Natural killer cell treated with Interleukin-12 subunit alpha and Interleukin-12 subunit beta and Interleukin-15 and Interleukin-18, amount 100 ng/mL, for 72 hours (primary cell): ENCODE measurements at regions not wholly inside any gene's neighbourhood (a gene's known extent, or its start where the extent isn't known, plus 50 kb on each side); places are given as distances from the start of the nearest gene placed in this dataset.

Experiments
- ATAC-seq, 2 donors: fragments of 150-1000 bp; cut with Tn5 transposase in 1 of 2; sonication (Bioruptor Pico), chemical (Tn5 transposase) in 1 of 2; 2 replicates each; pipeline ENCODE4 v1.10.0; 2021
- DNase-seq: peaks from one replicate; pipeline ENCODE4 v3.0.0; 2022; ENCODE audit warnings: low spot score
- H3K27ac Mint-ChIP-seq, 2 donors: 1 replicate in 1 of 2; 2 replicates in 1 of 2; pipeline ENCODE4 v1.8.0; 2022; ENCODE audit warnings: mixed read lengths in 2 of 2, mild to moderate bottlenecking in 1 of 2, moderate library complexity in 1 of 2
- H3K27me3 Mint-ChIP-seq, 2 donors: 1 replicate in 1 of 2; 2 replicates in 1 of 2; pipeline ENCODE4 v1.8.0; 2022; ENCODE audit warnings: mixed read lengths in 2 of 2
- H3K36me3 Mint-ChIP-seq: one replicate; pipeline ENCODE4 v1.8.0; 2022; ENCODE audit warnings: mixed read lengths
- H3K4me1 Mint-ChIP-seq, 2 donors: 1 replicate in 1 of 2; 2 replicates in 1 of 2; pipeline ENCODE4 v1.8.0; 2022; ENCODE audit warnings: low read depth in 2 of 2, mixed read lengths in 2 of 2, mild to moderate bottlenecking in 1 of 2
- H3K4me3 Mint-ChIP-seq: one replicate; pipeline ENCODE4 v1.8.0; 2022; ENCODE audit warnings: mixed read lengths
- H3K9me3 Mint-ChIP-seq: 2 replicates; pipeline ENCODE4 v1.8.0; 2022; ENCODE audit warnings: mixed read lengths

GRCh38 chr6:23403460-23403859 lies 722.6 kb upstream of the NRSN1 start:
- Mint-ChIP-seq H3K9me3 (peaks cover 11% of the 10 kb centered on the region), H3K27ac (no peak overlapping the region), H3K27me3 (no peaks in the 10 kb centered on the region), H3K4me3 (no peak overlapping the region), H3K36me3 (no peaks in the 10 kb centered on the region), H3K4me1 (no peaks in the 10 kb centered on the region)
- DNase-seq (no peak), ATAC-seq (no peak)

GRCh38 chr6:23409531-23409930 lies 716.5 kb upstream of the NRSN1 start:
- peaks cover 7% of the 10 kb centered on the region for H3K36me3 Mint-ChIP-seq
- H3K27ac Mint-ChIP-seq, result no peak overlapping the region
- ATAC-seq (no peak), DNase-seq (no peak)
- peaks cover 5% of the 10 kb centered on the region for H3K9me3 Mint-ChIP-seq
- H3K4me3 Mint-ChIP-seq, result no peak overlapping the region
- H3K4me1 Mint-ChIP-seq, result no peaks in the 10 kb centered on the region
- no peaks in the 10 kb centered on the region for H3K27me3 Mint-ChIP-seq

- H3K4me1 Mint-ChIP-seq, result no peaks in the 10 kb centered on the region
- peaks cover 5% of the 10 kb centered on the region for H3K9me3 Mint-ChIP-seq
- no peak overlapping the region for H3K27ac Mint-ChIP-seq
- no peaks in the 10 kb centered on the region for H3K27me3 Mint-ChIP-seq
- no peak overlapping the region for H3K4me3 Mint-ChIP-seq
- peaks cover 7% of the 10 kb centered on the region for H3K36me3 Mint-ChIP-seq
- ATAC-seq (no peak), DNase-seq (no peak)
These were observed 715.6 kb upstream of the NRSN1 start for GRCh38 chr6:23410439-23410838.

- Mint-ChIP-seq H3K4me3 (no peak overlapping the region), H3K27ac (no peak overlapping the region), H3K9me3 (peaks cover 5% of the 10 kb centered on the region), H3K4me1 (no peaks in the 10 kb centered on the region), H3K36me3 (peaks cover 7% of the 10 kb centered on the region), H3K27me3 (no peaks in the 10 kb centered on the region)
- ATAC-seq (no peak), DNase-seq (no peak)
These were observed 713.2 kb upstream of the NRSN1 start for GRCh38 chr6:23412770-23413169.

GRCh38 chr6:23413327-23414050 lies 712.5 kb upstream of the NRSN1 start:
- peaks cover 7% of the 10 kb centered on the region for H3K36me3 Mint-ChIP-seq
- DNase-seq (no peak), ATAC-seq (no peak)
- no peak overlapping the region for H3K27ac Mint-ChIP-seq
- H3K9me3 Mint-ChIP-seq, result peaks cover 5% of the 10 kb centered on the region
- no peaks in the 10 kb centered on the region for H3K27me3 Mint-ChIP-seq
- H3K4me1 Mint-ChIP-seq, result no peaks in the 10 kb centered on the region
- no peak overlapping the region for H3K4me3 Mint-ChIP-seq

- ATAC-seq (no peak), DNase-seq (no peak)
- no peaks in the 10 kb centered on the region for H3K4me1 Mint-ChIP-seq
- peaks cover 5% of the 10 kb centered on the region for H3K9me3 Mint-ChIP-seq
- H3K27me3 Mint-ChIP-seq, result no peaks in the 10 kb centered on the region
- peaks cover 7% of the 10 kb centered on the region for H3K36me3 Mint-ChIP-seq
- no peak overlapping the region for H3K4me3 Mint-ChIP-seq
- no peak overlapping the region for H3K27ac Mint-ChIP-seq
These were observed 712.0 kb upstream of the NRSN1 start for GRCh38 chr6:23414051-23414445.

GRCh38 chr6:23414922-23415321 lies 711.1 kb upstream of the NRSN1 start:
- Mint-ChIP-seq H3K36me3 (peaks cover 7% of the 10 kb centered on the region), H3K4me1 (no peaks in the 10 kb centered on the region), H3K27me3 (no peaks in the 10 kb centered on the region), H3K9me3 (peaks cover 5% of the 10 kb centered on the region), H3K4me3 (no peak overlapping the region), H3K27ac (no peak overlapping the region)
- ATAC-seq (no peak), DNase-seq (no peak)

GRCh38 chr6:23415819-23416427 lies 710.1 kb upstream of the NRSN1 start:
- peaks cover under 1% of the 10 kb centered on the region for H3K9me3 Mint-ChIP-seq
- no peak overlapping the region for H3K4me3 Mint-ChIP-seq
- DNase-seq (no peak), ATAC-seq (no peak)
- H3K4me1 Mint-ChIP-seq, result no peaks in the 10 kb centered on the region
- no peaks in the 10 kb centered on the region for H3K27me3 Mint-ChIP-seq
- H3K27ac Mint-ChIP-seq, result no peak overlapping the region
- peaks cover under 1% of the 10 kb centered on the region for H3K36me3 Mint-ChIP-seq

GRCh38 chr6:23417133-23417532 lies 708.9 kb upstream of the NRSN1 start:
- H3K27ac Mint-ChIP-seq, result no peak overlapping the region
- H3K4me1 Mint-ChIP-seq, result no peaks in the 10 kb centered on the region
- H3K4me3 Mint-ChIP-seq, result no peak overlapping the region
- H3K9me3 Mint-ChIP-seq, result peaks cover 3% of the 10 kb centered on the region
- no peaks in the 10 kb centered on the region for H3K36me3 Mint-ChIP-seq
- H3K27me3 Mint-ChIP-seq, result no peaks in the 10 kb centered on the region
- ATAC-seq (no peak), DNase-seq (no peak)

- H3K27ac Mint-ChIP-seq, result no peak overlapping the region
- no peak overlapping the region for H3K4me3 Mint-ChIP-seq
- H3K9me3 Mint-ChIP-seq, result peaks cover 4% of the 10 kb centered on the region
- no peaks in the 10 kb centered on the region for H3K36me3 Mint-ChIP-seq
- no peak for DNase-seq
- no peaks in the 10 kb centered on the region for H3K4me1 Mint-ChIP-seq
- H3K27me3 Mint-ChIP-seq, result no peaks in the 10 kb centered on the region
- ATAC-seq, result no peak
These were observed 707.9 kb upstream of the NRSN1 start for GRCh38 chr6:23418095-23418494.

- no peaks in the 10 kb centered on the region for H3K4me1 Mint-ChIP-seq
- no peak overlapping the region for H3K4me3 Mint-ChIP-seq
- H3K27ac Mint-ChIP-seq, result no peak overlapping the region
- H3K36me3 Mint-ChIP-seq, result no peaks in the 10 kb centered on the region
- DNase-seq, result no peak
- no peak for ATAC-seq
- peaks cover 7% of the 10 kb centered on the region for H3K9me3 Mint-ChIP-seq
- H3K27me3 Mint-ChIP-seq, result no peaks in the 10 kb centered on the region
These were observed 707.0 kb upstream of the NRSN1 start for GRCh38 chr6:23419046-23419445.

- DNase-seq (no peak), ATAC-seq (peak in 1 of 2 donors; percentile 17)
- H3K9me3 Mint-ChIP-seq, result peaks cover 15% of the 10 kb centered on the region
- H3K27ac Mint-ChIP-seq, result no peak overlapping the region
- no peaks in the 10 kb centered on the region for H3K4me1 Mint-ChIP-seq
- H3K36me3 Mint-ChIP-seq, result no peaks in the 10 kb centered on the region
- H3K4me3 Mint-ChIP-seq, result no peak overlapping the region
- H3K27me3 Mint-ChIP-seq, result no peaks in the 10 kb centered on the region
These were observed 705.2 kb upstream of the NRSN1 start for GRCh38 chr6:23420659-23421350.

- H3K9me3 Mint-ChIP-seq, result peaks cover 26% of the 10 kb centered on the region
- H3K36me3 Mint-ChIP-seq, result peaks cover 6% of the 10 kb centered on the region
- no peak overlapping the region for H3K27ac Mint-ChIP-seq
- H3K27me3 Mint-ChIP-seq, result no peaks in the 10 kb centered on the region
- H3K4me1 Mint-ChIP-seq, result no peaks in the 10 kb centered on the region
- H3K4me3 Mint-ChIP-seq, result no peak overlapping the region
- no peak for ATAC-seq
- DNase-seq, result no peak
These were observed 701.4 kb upstream of the NRSN1 start for GRCh38 chr6:23424584-23424983.

- H3K36me3 Mint-ChIP-seq, result peaks cover 14% of the 10 kb centered on the region
- no peak overlapping the region for H3K4me3 Mint-ChIP-seq
- ATAC-seq (no peak), DNase-seq (no peak)
- H3K9me3 Mint-ChIP-seq, result peaks cover 33% of the 10 kb centered on the region
- no peak overlapping the region for H3K27ac Mint-ChIP-seq
- H3K27me3 Mint-ChIP-seq, result no peaks in the 10 kb centered on the region
- H3K4me1 Mint-ChIP-seq, result no peaks in the 10 kb centered on the region
These were observed 690.9 kb upstream of the NRSN1 start for GRCh38 chr6:23435126-23435525.
